ENCODE measurements at regions not wholly inside any gene's neighbourhood (a gene's known extent, or its start where the extent isn't known, plus 50 kb on each side); places are given as distances from the start of the nearest gene placed in this dataset.

DNA sequence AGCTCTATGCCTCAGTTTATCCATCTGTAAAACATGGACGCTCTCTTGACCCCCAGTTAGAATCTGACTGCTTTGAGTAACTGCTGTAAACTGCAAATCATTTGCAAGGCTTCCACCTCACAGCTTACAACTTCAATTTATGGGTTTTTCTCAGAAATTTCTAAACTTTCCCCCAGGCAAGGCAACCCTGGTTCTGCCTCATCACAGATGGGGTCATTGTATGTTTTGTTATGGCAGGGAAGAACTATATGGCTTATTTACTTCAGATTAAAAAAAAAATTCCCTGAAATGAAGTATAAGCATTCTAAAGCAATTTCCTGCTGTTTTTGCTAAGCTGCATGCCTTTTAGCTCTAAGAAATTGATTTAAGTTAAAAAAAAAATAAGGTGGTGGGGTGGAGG is 60.0 kb downstream of the TMEM215 start:
- TF ChIP-seq, protein P1, sequence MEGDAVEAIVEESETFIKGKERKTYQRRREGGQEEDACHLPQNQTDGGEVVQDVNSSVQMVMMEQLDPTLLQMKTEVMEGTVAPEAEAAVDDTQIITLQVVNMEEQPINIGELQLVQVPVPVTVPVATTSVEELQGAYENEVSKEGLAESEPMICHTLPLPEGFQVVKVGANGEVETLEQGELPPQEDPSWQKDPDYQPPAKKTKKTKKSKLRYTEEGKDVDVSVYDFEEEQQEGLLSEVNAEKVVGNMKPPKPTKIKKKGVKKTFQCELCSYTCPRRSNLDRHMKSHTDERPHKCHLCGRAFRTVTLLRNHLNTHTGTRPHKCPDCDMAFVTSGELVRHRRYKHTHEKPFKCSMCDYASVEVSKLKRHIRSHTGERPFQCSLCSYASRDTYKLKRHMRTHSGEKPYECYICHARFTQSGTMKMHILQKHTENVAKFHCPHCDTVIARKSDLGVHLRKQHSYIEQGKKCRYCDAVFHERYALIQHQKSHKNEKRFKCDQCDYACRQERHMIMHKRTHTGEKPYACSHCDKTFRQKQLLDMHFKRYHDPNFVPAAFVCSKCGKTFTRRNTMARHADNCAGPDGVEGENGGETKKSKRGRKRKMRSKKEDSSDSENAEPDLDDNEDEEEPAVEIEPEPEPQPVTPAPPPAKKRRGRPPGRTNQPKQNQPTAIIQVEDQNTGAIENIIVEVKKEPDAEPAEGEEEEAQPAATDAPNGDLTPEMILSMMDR (conservative IDR thresholded peaks at IDR 0.05; ENCODE audit: low read length): no peak
- no peak for TF ChIP-seq EZH2phosphoT487 (IDR thresholded peaks at IDR 0.05; ENCODE audit: borderline replicate concordance, low read depth, low read length)
